RKO (cell line): ENCODE measurements at regions not wholly inside any gene's neighbourhood (a gene's known extent, or its start where the extent isn't known, plus 50 kb on each side); places are given as distances from the start of the nearest gene placed in this dataset.
A peak's percentile ranks its signal among the peaks of the same experiment; 100 is the strongest.

Experiments used
- DNase-seq: peaks from one replicate; pipeline ENCODE4 v3.0.0-alpha.2; 2016; ENCODE audit warnings: low spot score

- DNase-seq, result no peak
These were observed 248.2 kb downstream of the ACTL7B start for GRCh38 chr9:108607607-108608006.

DNA sequence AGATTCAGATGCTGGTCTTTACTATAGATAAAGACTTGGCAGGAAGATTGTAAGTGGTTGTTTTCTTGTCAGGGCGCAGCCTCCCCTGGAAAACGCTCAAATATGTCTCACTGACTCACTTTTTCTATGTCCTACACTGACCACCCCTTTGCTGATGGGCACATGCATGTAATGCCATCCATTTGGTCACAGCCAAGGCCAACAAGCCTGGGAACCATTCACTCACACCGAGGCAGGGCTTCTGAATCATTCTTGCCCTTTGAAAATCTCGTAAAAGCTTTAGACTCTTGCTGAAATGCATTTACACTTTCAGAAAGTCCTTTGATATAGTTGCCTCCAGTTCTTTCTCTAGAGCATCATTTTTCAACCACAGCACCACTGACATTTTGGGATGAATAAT is 249.4 kb downstream of the ACTL7B start:
- no peak for DNase-seq

DNA sequence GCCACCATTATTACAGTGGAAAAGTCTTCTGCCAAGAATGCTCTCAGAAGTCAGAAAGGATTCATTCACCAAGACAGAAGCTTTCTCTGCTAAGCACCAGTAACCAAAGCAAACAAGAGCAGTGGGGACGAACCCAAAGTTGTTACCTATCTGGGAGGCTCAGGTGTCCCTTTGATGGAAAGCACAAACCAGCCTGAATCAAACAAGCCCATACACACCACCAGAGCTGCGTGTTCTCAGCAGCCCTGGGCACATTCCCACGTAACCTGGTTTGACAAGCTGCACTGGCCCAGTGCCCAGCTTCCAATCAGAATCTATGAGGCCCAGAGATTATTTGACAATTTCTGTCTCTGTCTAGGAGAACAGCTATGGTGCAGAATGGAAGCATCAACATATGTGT is 252.6 kb downstream of the ACTL7B start:
- DNase-seq, result no peak

GRCh38 chr9:108600896-108601295 is 254.9 kb downstream of the ACTL7B start:
- no peak for DNase-seq

DNA sequence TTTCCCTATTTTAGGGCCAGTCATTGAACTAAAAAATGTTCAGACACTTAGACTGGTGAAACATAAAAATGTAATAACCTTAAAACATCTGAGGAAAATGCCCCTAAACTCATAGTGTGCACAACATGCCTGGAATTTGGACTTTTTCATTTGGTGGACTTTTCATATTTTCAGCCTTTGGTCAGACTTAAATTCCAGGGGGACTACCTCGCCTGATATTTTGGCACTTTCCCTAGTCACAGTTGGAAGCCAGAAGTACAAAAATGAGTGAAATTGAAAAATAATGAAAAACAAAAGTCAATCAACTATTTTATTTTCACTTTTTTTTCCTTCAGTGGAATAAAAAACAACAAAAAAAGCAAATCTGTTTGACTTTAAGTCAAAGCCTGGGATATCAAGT is 256.2 kb downstream of the ACTL7B start:
- DNase-seq, result no peak

- DNase-seq, result no peak
These were observed 264.7 kb downstream of the ACTL7B start for GRCh38 chr9:108591121-108591520.

- DNase-seq, result no peak
These were observed 267.5 kb downstream of the ACTL7B start for GRCh38 chr9:108588246-108588645.

- DNase-seq, result no peak
These were observed 269.2 kb downstream of the ACTL7B start for GRCh38 chr9:108586471-108587139.

- no peak for DNase-seq
These were observed 270.9 kb downstream of the ACTL7B start for GRCh38 chr9:108584860-108585259.

DNA sequence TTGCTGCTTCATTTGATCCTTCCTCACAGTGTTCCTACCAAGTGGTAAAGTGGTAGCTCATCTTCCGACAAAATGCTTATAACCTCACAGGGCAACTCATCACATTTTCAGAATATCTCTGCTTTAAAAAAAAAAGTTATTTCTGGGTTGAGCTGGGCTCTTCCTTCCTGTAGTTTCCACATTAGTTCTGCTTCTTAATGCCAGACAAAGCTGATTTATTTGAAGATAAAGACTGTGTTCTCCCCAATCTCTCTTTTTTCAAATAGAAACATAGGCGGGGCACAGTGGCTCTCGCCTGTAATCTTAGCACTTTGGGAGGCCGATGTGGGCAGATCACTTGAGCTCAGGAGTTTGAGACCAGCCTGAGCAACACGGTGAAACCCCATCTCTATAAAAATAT is 273.1 kb downstream of the ACTL7B start:
- DNase-seq, result no peak

- no peak for DNase-seq
These were observed 275.9 kb downstream of the ACTL7B start for GRCh38 chr9:108579757-108580439.

- no peak for DNase-seq
These were observed 280.5 kb downstream of the ACTL7B start for GRCh38 chr9:108575276-108575675.

- DNase-seq, result peak; percentile 47
These were observed 286.2 kb downstream of the ACTL7B start for GRCh38 chr9:108569624-108570023.

DNA sequence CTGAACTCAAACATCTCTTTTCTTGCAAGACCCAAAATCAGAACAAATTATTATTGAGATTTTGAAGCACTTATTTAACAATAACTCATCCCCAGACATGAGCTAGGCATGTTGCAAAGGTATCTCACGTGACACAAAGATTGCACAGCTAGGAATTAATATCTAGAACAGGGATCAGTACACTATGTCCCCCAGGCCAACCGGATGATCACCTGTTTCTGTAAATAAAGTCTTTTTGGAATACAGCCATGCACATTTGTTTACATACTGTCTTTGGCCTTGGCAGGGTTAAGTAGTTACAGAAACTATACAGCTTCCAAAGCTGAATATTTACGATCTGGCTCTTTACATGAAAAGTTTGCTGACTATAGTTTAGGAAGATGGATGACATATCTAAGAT is 287.7 kb downstream of the ACTL7B start:
- DNase-seq, result no peak

DNA sequence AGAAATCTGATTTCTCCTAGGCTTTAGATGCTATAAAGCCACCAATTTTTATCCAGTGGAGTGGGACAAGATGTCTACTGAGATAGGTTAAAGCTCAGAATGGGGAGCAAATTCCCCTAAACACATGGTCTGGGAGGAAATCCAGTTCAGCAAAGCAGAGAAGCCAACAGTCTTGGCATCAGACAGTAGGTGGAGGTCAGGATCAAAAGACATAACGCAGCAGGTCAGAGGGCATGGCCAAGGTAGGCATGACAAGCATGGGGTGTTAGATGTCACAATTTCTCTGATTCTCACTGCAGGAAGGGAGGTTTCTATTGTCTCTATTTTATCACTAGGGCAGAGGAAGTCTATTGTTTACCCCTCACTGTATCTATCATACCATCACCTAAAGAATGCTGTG is 288.2 kb downstream of the ACTL7B start:
- no peak for DNase-seq

- DNase-seq, result peak; percentile 83
These were observed 290.0 kb downstream of the ACTL7B start for GRCh38 chr9:108565651-108566378.

DNA sequence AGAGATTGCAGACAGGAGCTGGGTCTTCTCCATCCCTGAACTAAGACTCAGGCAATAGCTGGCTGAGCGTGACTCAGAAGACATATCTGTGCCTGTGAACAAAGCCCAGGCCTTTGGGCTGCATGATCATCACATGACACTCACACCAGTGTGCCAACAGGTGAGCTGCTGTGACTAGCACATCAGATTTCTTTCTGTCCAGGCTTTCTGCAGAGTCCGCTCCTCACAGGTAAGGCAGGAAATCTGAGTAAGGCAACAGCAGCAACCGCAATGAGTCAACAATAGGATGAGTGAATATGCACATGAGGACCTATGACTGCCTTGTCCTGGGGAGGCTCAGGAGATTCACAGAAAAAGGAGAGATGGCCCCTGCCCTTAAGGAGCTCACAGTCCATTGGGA is 293.6 kb downstream of the ACTL7B start:
- DNase-seq, result no peak

GRCh38 chr9:108559432-108559831 is 296.4 kb downstream of the ACTL7B start:
- no peak for DNase-seq

GRCh38 chr9:108554831-108555230 is 301.0 kb downstream of the ACTL7B start:
- no peak for DNase-seq

DNA sequence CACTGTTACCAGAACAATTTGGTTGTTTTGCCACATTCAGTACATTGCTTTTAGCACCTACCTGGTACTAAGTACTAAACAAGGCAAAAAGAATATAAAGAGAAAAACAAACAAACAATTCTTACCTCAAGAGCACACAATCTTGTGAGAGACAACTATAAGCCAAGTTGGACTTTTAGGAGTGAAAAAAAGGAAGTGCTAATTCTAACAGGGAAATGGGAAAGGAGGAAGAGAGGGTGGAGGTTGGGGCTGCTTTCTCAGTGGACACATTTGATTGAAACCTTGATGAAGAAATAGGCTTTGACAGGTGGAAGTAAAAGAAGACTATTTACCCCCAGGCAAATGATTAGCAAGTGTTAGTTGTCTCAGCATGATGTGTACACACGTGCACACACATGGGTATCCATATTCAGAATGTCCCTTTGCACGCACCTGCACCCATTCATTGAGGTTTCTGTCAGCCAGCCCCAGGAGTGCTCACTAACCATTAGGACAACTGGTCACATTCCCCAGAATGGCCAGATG is 302.6 kb downstream of the ACTL7B start:
- DNase-seq, result no peak

- DNase-seq, result peak; percentile 43
These were observed 303.2 kb downstream of the ACTL7B start for GRCh38 chr9:108552459-108553040.

- peak; percentile 89 for DNase-seq
These were observed 304.6 kb downstream of the ACTL7B start for GRCh38 chr9:108551030-108551841.
